Lower lobe of right lung (tissue), 2 donors: ENCODE measurements at regions not wholly inside any gene's neighbourhood (a gene's known extent, or its start where the extent isn't known, plus 50 kb on each side); places are given as distances from the start of the nearest gene placed in this dataset.

Experiments
- ATAC-seq, 2 donors: fragments of 200-7000 bp; cut with Tn5 transposase; one replicate each; pipeline ENCODE4 v1.9.1; 2020 to 2022; ENCODE audit warnings: mild to moderate bottlenecking in 2 of 2, moderate library complexity in 2 of 2
- DNase-seq: peaks from one replicate; pipeline ENCODE4 v3.0.0-alpha.2; 2020
- H3K27ac ChIP-seq: fragments of 200-600 bp; one replicate; pipeline ENCODE4 v1.8.0; 2022
- H3K27me3 ChIP-seq: fragments of 200-600 bp; one replicate; pipeline ENCODE4 v1.8.0; 2022; ENCODE audit warnings: low read depth
- H3K36me3 ChIP-seq: fragments of 200-600 bp; one replicate; pipeline ENCODE4 v1.8.0; 2022; ENCODE audit warnings: mild to moderate bottlenecking
- H3K4me1 ChIP-seq: fragments of 200-600 bp; one replicate; pipeline ENCODE4 v1.8.0; 2022
- H3K4me3 ChIP-seq: fragments of 200-600 bp; one replicate; pipeline ENCODE4 v1.8.0; 2022; ENCODE audit warnings: mild to moderate bottlenecking
- H3K9me3 ChIP-seq: fragments of 200-600 bp; one replicate; pipeline ENCODE4 v1.8.0; 2022
- intact Hi-C: fragments of 100-400 bp; cut with DNase I; formaldehyde crosslinking; loops from one replicate; pipeline ENCODE4 v1.11.0; 2022
- TF ChIP-seq, protein P1 (sequence below): fragments of 200-600 bp; IDR thresholded peaks from one replicate; pipeline ENCODE4 v1.8.0; 2022; ENCODE audit warnings: antibody characterized with exemption, mild to moderate bottlenecking
- donor health status: DM: no; HTN: yes; CAD: no; lungs with severe emphysema.

DNA sequence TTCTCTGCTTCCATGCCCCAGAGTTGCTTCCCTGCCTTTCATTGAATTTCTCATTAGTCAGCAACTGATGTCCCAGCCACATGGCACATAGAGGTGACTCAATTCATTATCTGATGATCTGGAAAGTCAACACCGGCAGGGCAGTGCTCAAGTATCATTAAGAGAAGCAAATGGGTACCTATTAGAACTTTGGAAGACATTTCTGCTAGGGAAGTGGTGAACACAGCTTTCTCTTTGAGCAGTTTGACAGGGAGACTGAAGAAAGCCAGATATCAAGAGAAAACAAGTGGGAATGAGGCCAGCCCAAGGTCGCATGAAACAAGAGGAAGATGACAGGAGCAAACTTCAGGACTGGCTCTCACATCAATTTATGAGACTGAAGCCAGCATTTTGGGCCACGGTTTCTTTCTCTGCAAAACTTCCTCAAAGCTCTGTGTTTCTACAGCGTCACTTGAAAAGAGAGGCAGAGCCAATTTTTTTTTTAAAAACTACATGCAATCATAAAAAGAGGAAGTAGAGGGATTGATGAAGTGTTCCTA, 108.3 kb upstream of the RPS6KA3 start:
- H3K27me3 ChIP-seq = no peaks in the 10 kb centered on the region
- no peak overlapping the region for H3K4me3 ChIP-seq
- TF ChIP-seq, protein P1, sequence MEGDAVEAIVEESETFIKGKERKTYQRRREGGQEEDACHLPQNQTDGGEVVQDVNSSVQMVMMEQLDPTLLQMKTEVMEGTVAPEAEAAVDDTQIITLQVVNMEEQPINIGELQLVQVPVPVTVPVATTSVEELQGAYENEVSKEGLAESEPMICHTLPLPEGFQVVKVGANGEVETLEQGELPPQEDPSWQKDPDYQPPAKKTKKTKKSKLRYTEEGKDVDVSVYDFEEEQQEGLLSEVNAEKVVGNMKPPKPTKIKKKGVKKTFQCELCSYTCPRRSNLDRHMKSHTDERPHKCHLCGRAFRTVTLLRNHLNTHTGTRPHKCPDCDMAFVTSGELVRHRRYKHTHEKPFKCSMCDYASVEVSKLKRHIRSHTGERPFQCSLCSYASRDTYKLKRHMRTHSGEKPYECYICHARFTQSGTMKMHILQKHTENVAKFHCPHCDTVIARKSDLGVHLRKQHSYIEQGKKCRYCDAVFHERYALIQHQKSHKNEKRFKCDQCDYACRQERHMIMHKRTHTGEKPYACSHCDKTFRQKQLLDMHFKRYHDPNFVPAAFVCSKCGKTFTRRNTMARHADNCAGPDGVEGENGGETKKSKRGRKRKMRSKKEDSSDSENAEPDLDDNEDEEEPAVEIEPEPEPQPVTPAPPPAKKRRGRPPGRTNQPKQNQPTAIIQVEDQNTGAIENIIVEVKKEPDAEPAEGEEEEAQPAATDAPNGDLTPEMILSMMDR = no peak
- intact Hi-C loops = no loop called here
- H3K27ac ChIP-seq = peak overlapping the region; percentile 60
- H3K4me1 ChIP-seq = peaks cover 6% of the 10 kb centered on the region
- DNase-seq (no peak), ATAC-seq (peak in 1 of 2 donors; percentile 41)
- no peaks in the 10 kb centered on the region for H3K9me3 ChIP-seq
- H3K36me3 ChIP-seq = no peaks in the 10 kb centered on the region

DNA sequence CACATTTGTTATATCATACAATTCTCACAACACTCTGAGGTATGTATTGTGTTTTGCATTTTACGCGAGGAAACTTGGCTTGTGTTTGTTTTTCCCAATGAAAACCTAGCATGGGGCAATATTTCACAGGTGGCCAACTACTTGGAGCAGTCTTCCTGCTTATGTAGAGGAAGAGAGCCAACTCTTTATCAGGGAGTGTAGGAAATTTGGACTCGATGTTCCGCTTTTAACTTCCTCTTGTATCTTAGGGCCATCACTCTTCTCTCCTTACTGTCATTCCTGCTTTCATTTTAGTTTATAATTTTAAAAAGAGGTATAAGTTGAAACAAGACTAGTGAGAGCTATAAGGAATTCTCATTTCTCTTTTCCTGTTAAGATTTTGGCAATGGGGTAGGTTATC, 107.7 kb upstream of the RPS6KA3 start:
- H3K9me3 ChIP-seq = no peaks in the 10 kb centered on the region
- intact Hi-C loops = no loop called here
- H3K4me1 ChIP-seq = peaks cover 6% of the 10 kb centered on the region
- ATAC-seq (peak in 1 of 2 donors; percentile 26), DNase-seq (no peak)
- peak overlapping the region; percentile 60 for H3K27ac ChIP-seq
- TF ChIP-seq, protein P1 = no peak
- H3K27me3 ChIP-seq = no peaks in the 10 kb centered on the region
- no peaks in the 10 kb centered on the region for H3K36me3 ChIP-seq
- H3K4me3 ChIP-seq = no peak overlapping the region

DNA sequence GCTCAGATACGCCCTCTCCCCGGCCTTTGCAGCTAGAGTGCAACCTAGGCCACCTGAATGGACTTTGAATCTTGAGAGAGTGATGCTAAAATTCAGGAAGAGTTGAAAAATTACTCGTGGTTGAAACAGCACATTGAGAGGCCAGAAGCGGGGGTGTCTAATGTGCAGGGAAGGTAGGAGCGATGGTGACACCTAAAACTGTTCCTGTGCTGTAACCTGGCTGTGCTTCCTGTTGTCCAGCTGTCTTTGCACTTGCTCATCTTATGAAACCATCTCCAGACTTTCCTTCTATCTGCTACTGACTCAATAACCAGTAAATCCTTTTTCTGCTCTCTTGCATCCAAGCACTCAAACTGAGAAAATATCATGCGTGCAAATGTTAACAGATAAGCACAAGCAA, 106.4 kb upstream of the RPS6KA3 start:
- no peak for ATAC-seq
- H3K27ac ChIP-seq = no peak overlapping the region
- TF ChIP-seq, protein P1 = no peak
- H3K4me1 ChIP-seq = peaks cover 6% of the 10 kb centered on the region
- intact Hi-C loops = no loop called here
- no peak for DNase-seq
- H3K27me3 ChIP-seq = no peaks in the 10 kb centered on the region
- no peaks in the 10 kb centered on the region for H3K36me3 ChIP-seq
- H3K4me3 ChIP-seq = no peak overlapping the region
- H3K9me3 ChIP-seq = no peaks in the 10 kb centered on the region

DNA sequence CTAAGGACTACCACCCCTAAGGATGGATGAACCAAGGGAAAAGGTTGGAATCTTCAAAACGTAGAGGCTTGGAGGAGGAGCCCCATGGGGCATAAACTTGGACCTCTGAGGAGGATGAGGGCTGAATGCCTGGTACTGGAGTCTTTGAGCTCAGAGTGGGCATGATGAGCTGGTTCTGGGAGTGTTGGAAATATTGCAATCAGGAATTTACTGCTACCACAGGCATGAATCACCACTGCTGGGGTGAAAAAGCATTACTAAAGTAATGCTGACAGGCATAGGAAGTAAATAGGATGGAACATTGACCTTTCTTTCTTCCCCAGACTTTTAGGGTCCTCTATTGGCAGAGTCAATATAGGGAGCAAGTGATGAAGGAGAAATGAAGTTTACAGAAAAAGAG, 105.8 kb upstream of the RPS6KA3 start:
- ATAC-seq (no peak), DNase-seq (no peak)
- Histone ChIP-seq H3K27me3 (no peaks in the 10 kb centered on the region), H3K4me1 (peaks cover 6% of the 10 kb centered on the region), H3K36me3 (no peaks in the 10 kb centered on the region), H3K27ac (no peak overlapping the region), H3K9me3 (no peaks in the 10 kb centered on the region), H3K4me3 (no peak overlapping the region)
- intact Hi-C loops = no loop called here
- TF ChIP-seq, protein P1 = no peak

DNA sequence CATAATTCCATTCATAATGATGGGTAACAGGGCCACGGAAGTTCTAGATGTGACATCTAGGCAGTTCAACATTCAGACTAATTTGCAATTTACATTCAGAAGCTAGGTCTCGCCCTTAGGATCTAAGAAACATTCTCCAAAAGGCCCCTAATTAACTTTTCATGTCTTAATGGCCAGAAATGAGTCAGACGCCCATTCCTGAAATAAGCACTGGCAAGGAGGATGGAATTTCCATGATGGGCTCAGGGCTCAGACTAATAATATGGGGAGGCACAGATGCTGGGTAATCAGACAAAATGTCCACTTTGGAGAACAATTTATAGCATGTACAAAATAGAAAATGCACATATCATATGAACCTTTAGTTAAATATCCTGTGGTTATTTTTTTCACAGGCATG, 102.8 kb upstream of the RPS6KA3 start:
- ATAC-seq (no peak), DNase-seq (no peak)
- TF ChIP-seq, protein P1 = no peak
- Histone ChIP-seq H3K27ac (no peak overlapping the region), H3K9me3 (no peaks in the 10 kb centered on the region), H3K4me3 (no peak overlapping the region), H3K27me3 (no peaks in the 10 kb centered on the region), H3K4me1 (peaks cover 6% of the 10 kb centered on the region), H3K36me3 (no peaks in the 10 kb centered on the region)
- intact Hi-C loops = no loop called here

DNA sequence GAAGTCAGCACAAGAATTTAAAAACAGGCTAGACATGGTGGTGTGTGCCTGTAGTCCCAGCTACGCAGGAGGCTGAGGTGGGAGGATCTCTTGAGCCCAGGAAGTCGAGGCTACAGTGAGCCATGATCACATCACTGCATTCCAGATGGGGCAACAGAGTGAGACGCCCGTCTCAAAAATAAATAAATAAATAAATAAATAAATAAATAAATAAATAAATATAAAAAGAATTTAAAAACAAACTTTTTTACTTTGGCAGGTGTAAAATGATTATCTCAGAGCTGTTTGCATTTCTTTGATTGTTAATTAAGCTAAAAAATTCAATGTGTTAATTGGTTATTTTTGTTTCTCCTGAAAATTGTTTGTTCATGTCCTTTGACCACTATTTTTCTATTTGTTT, 97.5 kb upstream of the RPS6KA3 start:
- no peaks in the 10 kb centered on the region for H3K9me3 ChIP-seq
- H3K27ac ChIP-seq = no peak overlapping the region
- H3K4me1 ChIP-seq = peaks cover 8% of the 10 kb centered on the region
- TF ChIP-seq, protein P1 = no peak
- H3K27me3 ChIP-seq = no peaks in the 10 kb centered on the region
- no peaks in the 10 kb centered on the region for H3K36me3 ChIP-seq
- intact Hi-C loops = no loop called here
- no peak overlapping the region for H3K4me3 ChIP-seq
- no peak for DNase-seq
- ATAC-seq = no peak
